LoVo (cell line): ENCODE measurements at regions not wholly inside any gene's neighbourhood (a gene's known extent, or its start where the extent isn't known, plus 50 kb on each side); places are given as distances from the start of the nearest gene placed in this dataset.

ENCODE experiments used
- DNase-seq: peaks from one replicate; pipeline ENCODE4 v3.0.0-alpha.2; 2016; ENCODE audit warnings: low spot score

DNA sequence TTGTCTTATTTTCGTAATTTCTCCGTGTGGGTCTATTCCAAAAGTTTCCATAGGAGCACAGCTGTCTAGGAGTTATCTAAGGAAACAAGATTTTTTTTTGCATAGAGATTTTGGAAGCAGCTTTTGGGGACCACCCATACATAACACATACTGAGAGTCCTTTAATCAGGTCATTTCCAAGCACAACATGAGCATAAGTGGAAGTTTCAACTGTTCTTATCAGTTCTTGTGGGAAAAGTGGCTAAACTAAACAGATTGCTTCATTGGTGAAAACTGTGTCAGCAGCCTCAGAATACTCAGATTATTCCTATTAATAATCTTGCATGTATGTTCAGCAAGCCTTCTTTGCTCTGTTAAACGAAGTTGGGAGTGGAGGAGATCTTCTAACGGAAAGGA, 153.6 kb upstream of the TYRP1 start:
- no peak for DNase-seq

DNA sequence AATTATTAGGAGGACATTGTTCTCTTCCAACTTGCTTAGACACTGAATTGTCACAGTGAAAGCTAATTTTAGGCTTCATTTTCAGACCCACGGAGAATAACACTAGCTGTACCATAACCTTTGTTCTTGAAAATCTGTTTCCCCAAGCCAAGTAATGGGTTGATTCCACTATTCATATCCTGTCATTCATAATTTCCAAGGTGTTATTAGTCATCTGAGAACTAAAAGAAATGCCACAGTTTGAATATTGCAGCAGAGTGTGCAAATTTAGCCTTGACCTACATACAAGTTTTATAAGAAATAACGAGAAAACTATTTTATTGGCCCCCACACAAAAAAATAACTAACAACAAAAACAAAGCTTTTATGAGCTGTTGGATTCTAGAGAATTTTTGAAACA, 148.5 kb upstream of the TYRP1 start:
- no peak for DNase-seq

DNA sequence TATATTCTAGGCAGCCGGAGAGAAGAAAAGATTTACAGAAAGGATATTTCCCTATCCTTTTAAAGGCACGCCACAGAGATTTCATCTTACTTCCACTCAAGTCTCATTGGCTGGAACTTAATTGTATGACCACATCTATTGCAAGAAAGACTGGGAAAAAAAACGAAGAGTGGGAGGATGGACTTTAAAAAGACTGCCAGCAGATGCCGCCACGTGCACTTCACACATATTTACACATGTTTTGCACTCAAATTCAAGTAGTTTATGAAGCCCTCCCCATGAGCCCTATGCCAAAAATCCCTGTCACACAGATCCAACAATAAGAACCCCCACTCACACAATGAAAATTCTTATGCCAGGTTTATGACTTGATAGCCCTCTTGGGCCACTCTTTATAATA, 138.5 kb upstream of the TYRP1 start:
- no peak for DNase-seq

DNA sequence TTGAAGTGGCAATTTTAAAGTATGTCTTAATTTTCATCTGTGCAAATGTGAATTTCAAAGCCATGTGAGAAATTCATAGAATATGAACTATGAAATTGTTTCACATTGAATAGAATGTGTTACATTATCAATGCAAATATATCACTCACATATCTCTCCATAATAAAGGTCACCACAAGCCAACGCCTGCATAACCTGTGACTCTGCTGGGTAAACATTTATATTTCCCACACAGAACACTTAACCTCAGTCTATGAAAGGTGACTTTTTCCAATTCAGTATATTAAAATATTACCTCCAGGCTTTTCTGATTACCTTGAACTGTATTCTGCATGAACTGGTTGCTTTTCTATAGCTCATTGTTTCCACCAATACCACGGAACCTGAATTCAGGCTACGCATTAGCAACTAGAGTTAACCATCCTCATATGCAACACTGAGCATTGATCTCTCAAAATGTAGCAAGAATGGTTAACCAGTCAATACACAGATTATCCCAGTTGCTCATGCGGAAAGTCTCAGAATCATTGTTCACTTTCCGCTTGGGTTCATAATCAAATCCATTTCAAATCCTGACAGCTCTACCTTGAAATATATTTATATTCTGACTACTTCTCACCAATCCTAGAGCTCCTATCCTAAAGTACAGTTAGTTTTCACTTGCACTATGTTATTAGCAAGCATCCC, 126.6 kb upstream of the TYRP1 start:
- DNase-seq: no peak

DNA sequence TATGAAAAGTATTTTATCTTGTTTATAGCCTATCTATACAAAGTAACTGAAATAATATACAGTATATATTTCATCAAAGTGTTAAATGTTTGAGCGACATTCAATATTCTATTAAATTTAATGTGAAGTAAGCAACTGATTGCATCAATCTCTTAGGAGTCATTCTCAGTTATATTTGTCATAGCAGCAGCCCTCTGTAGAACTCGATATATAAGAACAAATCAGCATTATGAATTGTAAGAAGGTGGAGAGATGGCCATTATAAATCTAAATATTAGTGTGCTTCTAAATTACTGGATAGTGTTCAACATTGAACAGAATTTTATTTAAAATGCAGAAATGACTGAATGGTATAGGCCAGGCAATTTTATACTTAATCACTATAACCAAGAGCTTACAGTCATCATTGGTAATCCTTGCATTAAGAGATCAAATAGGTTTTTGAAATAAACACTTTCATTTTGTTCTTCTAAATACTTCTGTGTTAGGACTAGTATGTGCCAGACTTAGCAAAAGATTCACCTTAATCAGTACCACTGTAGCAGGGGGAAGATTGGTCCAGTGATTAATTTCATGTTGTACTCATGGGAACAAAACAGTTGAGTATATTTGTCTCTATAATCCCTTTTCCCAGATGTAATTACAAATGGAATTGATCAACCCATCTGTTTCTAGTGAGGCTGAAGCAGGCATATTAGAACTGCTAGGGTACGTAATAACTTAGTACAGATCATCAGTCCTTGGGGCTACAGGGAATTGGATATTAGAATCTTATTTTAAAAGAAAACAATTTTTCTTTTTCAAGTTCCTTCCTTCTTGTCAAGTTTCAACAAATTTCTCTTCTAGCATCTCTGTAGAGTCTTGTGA, 108.3 kb upstream of the TYRP1 start:
- DNase-seq: no peak

DNA sequence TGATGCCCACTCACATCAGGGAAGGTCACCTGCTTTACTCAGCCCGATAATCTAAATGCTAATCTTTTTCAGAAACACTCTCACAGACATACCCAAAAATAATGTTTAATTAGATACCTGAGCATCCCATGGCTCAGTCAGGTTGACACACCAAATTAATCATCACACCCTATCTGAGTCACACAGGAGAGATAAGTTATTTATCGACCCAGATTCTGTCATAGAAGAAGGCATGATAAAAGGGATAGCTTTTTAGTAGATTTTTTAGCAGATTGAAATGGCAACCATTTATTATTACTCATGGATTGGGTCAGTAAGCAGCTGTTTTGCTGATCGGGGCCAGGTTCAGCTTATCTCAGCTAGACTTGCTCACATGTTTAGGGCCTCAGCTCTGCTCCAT, 97.8 kb upstream of the TYRP1 start:
- no peak for DNase-seq

DNA sequence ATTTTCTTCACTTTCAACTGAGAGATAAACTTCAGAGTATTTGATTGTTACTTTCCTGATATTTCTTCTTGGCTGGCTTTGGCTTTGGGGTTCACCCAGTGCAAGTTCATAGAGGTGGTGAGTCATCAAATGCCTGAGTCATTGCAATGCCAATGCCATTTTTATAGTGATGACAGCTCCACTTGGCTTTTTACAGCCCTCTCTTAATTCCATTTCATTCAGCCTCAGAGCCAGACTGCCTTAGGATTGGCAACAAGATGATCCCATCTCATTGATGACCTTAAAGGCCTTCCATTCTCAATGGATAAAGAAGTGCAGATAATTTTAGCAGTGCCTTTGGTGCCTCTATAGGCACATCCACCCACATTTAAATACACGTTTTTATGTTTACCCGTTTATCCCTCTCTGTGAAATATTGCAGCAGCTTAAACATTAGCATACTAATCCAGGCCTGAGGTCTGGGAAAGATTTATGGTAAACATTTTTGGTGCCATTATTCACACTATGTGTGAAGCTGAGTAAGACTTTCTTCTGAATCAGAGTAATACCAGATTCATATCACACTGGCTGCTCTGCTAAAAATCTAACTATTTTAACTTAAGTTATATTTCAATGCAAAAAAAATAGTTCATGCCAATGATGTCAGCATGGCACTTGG, 88.9 kb upstream of the TYRP1 start:
- DNase-seq: peak; percentile 38

DNA sequence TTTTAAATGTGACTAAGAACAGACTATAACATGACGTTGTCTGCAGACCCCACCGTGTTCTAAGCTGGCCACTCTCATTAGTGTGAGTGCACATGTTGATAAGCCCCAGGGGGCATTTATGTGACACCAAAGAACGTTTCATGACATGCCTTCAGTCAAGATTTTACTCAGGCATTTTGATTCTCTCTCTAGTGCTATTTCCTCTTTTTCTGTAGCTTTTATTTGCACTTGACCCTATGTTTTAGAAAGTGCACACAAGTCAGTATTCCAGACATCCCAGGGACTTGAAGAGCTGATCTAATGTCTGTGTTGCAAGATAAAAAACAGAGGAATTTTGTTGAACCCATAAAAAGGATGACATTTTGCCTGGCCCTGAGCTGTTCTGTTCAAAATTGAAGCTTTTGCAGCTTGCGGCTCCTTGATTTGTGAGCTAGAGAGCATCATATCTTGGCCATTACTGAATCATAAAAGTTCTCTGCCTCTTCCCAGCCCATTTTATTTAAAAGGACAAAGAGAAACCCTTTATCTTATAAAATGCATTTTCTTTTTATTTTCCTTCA, 80.9 kb upstream of the TYRP1 start:
- no peak for DNase-seq

DNA sequence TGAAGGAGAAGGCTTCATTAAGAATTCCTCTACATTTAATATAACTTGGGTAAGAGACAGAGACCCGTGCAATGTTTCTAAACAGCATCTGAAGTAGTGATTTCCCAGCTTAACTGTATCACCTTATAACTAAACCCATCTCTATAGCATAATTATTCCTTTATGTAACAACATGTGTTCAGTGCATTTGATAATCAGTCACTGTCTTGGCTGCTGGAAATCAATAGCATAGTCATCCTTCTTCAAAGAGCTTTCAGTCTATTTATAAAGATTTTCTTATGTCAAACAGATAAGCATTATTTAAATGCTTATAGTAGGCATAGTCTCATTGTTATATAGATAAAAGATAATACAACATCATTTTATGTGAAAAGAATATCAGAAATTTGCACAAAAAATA, 80.1 kb upstream of the TYRP1 start:
- DNase-seq: no peak

DNA sequence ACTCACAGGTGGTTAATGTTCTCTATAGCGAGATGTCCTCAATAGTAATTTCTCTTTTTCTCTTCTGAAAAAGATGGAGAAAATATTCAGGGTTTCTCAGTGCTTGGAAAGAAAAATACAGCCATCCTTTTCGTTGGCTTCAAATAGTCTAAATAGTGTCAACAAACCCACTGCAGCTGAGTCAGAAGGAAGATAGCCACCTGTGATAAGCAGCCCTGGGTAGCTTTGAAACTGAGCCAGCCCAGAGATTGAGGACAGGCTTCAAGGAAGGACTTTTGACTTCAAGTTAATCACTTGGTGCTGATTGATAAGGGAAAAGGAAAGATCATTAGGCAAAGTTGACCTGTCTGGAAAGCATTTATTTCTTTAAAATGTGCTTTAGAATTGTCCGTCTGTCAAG, 78.7 kb upstream of the TYRP1 start:
- DNase-seq: no peak

DNA sequence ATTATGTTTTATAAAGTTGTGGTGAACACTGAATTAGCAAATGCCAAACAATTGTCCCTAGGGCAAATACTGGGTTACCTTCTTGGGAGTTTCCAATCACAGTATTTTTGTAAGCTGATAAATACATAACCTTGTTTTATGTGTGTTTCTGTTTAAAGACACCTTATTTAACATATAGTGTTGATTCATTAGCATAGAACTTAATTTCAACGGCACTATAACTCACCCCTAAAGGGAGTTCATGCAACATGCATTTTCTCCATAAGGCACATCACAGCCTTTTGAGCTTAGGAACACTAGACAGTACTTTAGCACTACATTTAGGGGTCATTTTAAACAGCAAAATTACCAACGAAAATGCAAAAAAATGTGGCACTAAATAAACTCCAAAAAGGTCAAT, 74.2 kb upstream of the TYRP1 start:
- no peak for DNase-seq

DNA sequence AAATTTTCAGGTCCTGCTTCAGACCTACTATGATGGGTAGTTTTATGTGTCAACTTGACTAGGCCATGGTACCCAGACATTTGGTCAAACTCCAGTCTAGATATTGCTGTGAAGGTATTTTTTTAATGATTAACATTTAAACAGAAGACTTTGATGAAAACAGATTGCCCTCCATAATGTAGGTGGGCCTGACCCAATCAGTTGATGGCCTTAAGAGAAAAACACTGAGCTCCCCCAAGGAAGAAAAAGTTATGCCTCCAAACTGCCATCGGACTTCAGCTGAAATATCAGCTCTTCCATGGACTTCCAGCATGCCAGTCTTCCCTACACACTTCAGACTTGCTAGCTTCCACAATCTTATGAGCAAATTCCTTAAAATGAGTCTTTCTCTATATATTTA, 67.3 kb upstream of the TYRP1 start:
- no peak for DNase-seq

DNA sequence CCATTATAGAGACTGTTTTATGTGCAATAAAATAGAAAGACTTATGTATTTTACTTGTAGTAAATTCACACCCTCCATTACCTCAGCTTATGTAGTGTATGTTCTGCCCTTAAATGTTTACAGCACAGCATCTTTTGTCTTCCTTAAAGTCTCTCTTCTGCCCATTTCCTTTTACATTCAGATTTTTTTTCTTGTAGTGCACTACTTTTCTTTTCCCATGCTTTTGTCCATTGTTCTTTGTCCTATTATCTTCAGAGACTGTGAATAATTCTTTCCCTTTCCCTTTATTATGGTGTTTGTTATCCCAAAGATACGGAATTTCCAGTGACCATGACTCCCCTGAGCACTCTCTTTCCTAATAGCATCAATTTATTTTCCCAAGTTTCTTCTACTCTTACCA, 66.1 kb upstream of the TYRP1 start:
- DNase-seq: no peak

DNA sequence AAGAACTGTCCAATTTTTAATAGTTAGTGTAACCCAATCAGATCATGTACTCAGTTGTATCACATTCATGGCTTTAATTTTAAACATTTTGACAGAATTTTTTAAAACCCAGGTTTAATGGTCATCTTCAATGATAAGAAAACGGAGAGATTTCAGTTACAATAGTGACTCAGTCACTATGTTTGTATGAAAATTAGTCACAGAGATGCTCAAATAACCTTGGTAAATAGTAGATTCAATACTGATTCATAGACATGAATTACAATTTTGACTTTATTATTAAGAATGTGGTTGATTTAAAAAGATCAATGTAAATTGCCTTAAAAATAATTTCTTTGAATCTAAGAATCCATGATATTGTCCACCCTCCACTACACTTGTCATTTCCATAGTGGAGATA, 64.6 kb upstream of the TYRP1 start:
- no peak for DNase-seq

DNA sequence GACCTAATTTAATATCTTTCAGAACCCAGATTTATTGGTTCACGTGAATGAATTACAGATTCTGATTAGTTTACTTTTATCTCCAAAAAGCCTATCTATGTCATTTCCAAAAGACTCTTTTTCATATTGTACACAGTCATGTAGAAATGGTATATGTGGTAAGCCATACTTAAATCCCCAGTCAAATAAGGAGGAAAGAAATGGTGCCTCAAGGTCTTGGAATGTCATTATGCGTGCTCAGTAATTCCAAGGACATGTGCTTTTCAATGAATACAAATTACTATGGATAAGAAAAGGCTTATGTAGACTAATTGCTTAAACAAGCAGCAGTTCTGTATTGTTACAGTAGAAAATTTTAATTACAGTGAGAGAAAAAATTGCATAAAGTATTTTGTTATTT, 64.1 kb upstream of the TYRP1 start:
- DNase-seq: no peak

DNA sequence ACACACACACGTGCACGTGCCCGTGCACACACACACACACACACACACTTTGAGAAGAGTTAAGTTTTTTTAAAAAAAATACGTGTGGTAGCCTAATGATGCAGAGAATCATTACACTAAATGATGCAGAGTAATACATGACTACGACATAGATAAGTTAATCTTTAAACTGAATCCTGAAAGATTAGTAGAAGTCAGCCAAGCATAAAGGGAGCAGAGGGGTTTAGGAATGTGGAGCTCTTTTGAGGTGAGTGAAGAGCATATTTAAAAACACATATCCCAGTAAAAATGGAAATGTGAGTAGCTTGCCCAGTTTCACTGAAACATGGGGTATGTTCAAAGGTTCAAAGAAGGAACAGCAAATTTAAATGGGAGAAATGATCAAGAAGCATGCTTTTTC, 61.3 kb upstream of the TYRP1 start:
- DNase-seq: no peak

DNA sequence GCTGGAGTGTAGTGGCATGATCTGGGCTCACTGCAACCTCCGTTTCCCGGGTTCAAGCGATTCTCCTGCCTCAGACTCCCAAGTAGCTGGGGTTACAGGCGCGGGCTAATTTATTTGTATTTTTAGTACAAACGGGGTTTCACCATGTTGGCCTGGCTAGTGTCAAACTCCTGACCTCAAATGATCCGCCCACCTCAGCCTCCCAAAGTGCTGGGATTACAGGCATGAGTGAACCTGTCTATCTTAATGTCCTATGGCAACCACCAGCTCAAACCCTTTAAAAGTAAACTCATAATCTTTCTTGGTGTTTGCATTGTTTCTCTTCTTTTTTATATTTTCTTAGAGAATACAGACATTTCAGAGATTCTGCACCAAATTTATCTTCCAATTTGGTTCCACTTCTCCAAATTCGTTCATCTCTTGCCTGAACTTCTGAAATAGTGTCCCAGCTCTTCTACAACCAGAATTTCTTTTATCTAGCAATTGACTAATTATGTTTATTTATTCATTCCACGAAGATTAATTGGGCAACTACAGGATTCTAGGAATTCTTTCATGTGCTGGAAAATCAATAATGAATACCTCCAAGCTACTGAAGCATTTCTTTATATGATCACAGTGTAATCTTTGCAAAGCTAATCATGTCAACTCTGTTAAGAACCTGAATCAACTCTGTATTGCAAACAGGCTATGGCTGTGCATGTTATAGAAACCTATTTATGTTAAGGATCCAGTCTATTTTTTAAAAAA, 60.0 kb upstream of the TYRP1 start:
- no peak for DNase-seq

DNA sequence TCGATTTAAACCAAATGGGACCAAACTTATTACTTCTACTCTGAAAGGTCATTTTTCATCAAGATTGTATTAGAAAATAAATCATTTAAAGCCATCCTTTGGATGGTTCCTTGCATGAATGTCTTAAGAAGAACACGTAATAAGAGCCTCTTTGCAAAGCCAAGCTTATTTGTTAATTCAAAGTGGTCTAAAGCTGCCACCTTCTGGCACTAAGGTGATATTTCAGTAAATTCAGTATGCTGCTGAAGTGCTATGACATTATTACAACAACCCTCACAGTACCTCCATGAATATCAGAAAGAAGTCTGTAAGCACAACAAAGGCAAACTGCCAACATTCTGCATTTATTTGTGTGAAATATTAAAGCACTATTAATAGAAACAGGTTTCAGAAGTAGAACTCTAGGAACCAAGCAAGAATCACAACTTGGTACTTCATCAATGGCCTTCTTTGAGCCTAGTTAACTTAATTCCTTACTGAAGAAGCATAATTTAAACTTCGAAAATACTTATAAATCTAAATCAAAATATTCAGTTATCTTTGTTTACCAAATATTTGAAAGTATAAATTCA, 53.1 kb upstream of the TYRP1 start:
- peak; percentile 57 for DNase-seq

DNA sequence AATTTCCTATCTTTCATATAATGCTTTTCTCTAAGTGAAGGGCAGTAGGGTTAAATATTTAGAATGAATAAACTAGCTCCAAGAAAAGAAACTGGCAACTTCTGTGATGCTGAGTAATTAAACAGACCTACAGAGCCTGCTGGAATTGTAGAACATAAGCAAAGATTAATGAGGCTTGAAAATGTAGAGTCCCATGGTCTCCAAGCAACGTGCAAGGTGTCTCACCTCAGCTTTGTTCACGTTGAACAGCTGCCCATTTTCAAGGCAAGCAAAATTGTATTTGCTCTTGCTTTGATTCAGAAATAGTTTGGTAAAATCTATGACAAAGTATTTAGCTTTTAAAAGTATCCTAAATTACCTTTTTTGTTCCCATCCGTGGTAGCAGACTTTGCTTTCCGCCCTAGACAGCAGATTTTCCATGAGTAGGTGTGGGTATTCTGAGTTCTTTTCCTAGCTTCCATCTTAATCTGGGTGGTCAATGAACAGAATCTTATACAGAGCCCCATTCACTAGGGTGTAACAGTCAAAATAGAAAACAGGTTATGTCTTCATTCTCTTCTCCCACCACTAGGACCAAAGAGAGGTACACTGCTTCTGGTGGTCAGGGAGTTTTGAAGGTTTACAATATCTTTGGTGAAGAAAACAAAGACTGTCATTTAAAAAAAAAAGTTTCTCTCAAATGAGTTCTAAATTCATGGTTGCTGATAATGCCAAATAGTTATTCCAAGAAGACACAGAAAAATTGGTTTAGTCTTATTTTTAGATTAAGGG, 52.1 kb upstream of the TYRP1 start:
- no peak for DNase-seq
